ENCODE measurements at regions not wholly inside any gene's neighbourhood (a gene's known extent, or its start where the extent isn't known, plus 50 kb on each side); places are given as distances from the start of the nearest gene placed in this dataset.

DNA sequence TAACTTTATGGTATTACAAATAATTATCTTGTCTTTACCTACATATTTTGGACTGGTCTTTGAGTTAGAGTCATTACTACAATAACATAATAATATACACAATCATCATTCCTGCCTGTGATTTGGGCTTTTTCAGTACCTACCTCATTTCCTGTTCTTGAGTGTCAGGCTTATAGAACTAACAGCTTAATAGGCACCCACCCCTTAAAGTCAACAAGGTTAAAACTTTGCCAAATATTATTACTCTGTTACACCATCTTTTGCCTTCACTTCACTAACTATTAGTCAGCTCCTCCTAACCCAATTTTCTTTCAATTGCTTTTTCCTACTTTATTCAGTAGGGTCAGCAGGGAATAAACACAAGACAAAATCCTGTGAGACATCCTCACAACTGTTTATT, 488.7 kb upstream of the AGTR1 start:
- TF ChIP-seq, protein P1, sequence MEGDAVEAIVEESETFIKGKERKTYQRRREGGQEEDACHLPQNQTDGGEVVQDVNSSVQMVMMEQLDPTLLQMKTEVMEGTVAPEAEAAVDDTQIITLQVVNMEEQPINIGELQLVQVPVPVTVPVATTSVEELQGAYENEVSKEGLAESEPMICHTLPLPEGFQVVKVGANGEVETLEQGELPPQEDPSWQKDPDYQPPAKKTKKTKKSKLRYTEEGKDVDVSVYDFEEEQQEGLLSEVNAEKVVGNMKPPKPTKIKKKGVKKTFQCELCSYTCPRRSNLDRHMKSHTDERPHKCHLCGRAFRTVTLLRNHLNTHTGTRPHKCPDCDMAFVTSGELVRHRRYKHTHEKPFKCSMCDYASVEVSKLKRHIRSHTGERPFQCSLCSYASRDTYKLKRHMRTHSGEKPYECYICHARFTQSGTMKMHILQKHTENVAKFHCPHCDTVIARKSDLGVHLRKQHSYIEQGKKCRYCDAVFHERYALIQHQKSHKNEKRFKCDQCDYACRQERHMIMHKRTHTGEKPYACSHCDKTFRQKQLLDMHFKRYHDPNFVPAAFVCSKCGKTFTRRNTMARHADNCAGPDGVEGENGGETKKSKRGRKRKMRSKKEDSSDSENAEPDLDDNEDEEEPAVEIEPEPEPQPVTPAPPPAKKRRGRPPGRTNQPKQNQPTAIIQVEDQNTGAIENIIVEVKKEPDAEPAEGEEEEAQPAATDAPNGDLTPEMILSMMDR (optimal IDR thresholded peaks at IDR 0.05 in 1 of 3, IDR thresholded peaks at IDR 0.05 in 1 of 3, conservative IDR thresholded peaks at IDR 0.05 in 1 of 3; ENCODE audit: extremely low read depth in 1 of 3, insufficient read depth in 2 of 3, low read length in 3 of 3), result no peak
- no peak for TF ChIP-seq EZH2 (IDR thresholded peaks at IDR 0.05; ENCODE audit: low read length)

All from keratinocyte (primary cell).